ENCODE measurements at regions not wholly inside any gene's neighbourhood (a gene's known extent, or its start where the extent isn't known, plus 50 kb on each side); places are given as distances from the start of the nearest gene placed in this dataset.

DNA sequence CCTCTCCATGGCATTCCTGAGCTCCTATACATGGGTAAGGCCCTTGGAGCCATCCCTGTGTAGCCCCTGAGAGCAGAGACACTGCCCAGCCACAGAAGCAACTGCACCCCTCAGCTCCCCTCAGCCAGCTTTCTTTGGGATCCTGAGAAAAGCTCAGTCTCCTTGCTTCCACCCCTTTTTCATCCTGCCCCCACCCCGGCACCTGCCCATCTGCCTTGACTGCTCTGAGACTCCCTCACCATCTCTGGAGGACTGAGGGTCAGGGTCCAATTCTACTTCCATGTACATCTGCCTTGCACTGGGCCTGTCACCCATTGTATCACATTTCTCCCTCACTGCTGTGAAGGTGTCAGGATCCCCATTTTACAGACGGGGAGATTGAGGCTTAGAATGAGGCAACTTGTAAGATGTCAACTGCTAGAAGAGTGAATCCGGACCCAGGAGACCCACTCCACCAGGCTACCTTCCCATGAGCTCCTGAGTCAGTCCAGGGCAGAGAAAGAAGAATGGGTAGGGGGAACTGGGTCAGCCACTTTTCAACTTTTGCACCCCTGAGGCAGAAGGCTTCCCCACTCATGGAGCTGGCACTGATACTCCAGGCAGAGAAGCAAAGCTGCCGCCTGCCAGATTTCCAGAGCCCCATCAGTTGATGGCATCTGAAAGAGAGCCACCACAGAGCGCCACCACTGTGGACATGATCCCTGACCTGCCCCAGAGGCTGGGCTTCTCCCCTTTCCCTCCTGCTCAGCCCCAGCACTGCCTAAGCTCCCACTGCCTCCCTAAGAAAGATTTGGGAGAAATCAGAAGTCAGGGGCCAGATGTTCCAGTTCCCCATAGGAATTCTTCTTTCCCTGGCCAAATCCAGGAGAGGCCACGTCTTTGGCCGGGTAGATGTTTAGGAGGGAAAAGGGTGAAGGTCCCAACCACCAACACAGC, 135.4 kb downstream of the TMEM132E start:
- Mint-ChIP-seq H3K27me3 (peaks cover 6% of the 10 kb centered on the region), H3K4me3 (no peak overlapping the region), H3K36me3 (no peaks in the 10 kb centered on the region), H3K27ac (no peak overlapping the region), H3K9me3 (no peaks in the 10 kb centered on the region), H3K4me1 (no peaks in the 10 kb centered on the region)
- ATAC-seq (ENCODE audit: low read depth) (no peak), DNase-seq (no peak)
- POLR2A ChIA-PET: no interaction called here

DNA sequence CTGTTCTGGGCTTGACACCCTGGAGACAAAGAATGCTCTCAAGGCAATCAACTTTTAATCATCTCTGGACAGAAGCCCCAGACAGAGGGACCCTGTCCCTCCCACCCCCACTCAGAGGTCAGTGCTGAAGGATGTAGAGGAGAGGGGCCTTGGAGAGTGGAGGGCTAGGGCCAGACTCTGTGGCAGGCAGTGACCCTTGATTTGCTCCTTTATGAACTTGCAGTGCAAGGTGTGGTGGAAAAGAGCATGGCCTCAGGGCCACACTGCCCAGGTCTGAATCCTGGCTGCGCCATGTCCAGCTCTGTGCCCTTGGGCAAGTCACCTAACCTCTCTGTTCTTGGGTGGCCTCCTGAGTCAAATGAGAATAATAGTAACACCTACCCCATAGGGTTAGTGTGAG, 134.3 kb downstream of the TMEM132E start:
- POLR2A ChIA-PET: no interaction called here
- peaks cover 6% of the 10 kb centered on the region for H3K27me3 Mint-ChIP-seq
- no peak for ATAC-seq (ENCODE audit: low read depth)

DNA sequence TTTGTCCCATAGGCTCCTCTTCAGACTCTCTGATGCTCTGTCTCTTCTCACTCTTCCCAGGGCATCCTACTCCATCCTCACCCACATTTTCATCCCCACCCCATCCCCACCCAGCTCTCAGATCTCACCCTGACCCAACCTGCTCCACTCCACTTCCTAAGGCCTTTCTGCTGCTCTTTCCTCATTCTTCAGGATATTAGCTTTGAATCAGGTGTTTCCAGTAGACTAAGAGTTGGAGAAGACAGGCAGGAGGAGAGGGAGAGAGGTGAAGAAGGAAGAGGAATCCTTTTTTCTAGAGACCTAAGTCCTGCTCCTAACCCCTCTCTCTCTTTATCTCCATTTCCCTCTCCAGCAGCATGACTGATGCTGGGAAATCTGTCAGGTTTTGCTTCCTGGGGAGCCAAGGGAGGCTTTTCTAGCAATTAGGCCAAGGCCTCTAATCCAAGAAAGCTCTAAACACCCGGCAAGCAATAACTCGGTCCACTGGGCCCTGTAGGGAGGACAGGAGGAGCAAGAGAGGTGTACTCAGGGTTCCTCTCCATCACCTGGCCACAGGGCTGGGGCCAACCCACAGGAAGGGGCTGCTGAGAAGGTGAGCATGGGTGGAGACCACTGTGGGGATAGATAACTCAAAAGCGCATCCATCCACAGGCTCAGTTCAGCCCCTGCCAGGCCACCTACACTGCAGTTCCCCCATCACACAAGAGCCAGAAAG, 133.3 kb downstream of the TMEM132E start:
- Mint-ChIP-seq H3K4me1 (no peaks in the 10 kb centered on the region), H3K36me3 (no peaks in the 10 kb centered on the region), H3K27me3 (peaks cover 6% of the 10 kb centered on the region), H3K9me3 (no peaks in the 10 kb centered on the region), H3K27ac (no peak overlapping the region), H3K4me3 (no peak overlapping the region)
- POLR2A ChIA-PET: no interaction called here
- no peak for ATAC-seq (ENCODE audit: low read depth)
- DNase-seq: no peak

More for the DNA sequence above, 134.3 kb downstream of the TMEM132E start:
- H3K4me1 Mint-ChIP-seq: no peaks in the 10 kb centered on the region
- DNase-seq: no peak
- no peaks in the 10 kb centered on the region for H3K36me3 Mint-ChIP-seq
- no peak overlapping the region for H3K4me3 Mint-ChIP-seq
- no peaks in the 10 kb centered on the region for H3K9me3 Mint-ChIP-seq
- H3K27ac Mint-ChIP-seq: no peak overlapping the region

DNA sequence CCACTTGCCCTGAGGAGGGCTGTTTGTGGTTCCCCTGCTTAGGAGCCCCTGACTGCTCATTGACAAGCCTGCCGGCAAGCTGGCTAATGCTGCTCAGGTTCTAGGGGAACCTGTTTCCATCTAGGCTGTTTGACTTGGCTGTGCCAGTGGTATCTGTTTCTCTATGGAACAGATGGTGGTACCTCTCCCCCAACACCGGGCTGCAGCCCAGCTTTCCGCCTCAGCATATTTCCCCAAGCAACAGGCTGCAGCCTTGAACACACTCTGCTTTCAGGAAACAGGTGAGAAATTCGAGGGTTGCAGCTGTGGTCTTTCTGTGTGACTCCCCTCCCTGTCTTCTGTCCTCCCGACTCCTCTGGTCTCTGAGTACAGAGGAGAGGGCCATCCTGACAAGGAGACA, 132.3 kb downstream of the TMEM132E start:
- ATAC-seq (ENCODE audit: low read depth) (no peak), DNase-seq (no peak)
- POLR2A ChIA-PET: no interaction called here
- no peaks in the 10 kb centered on the region for H3K4me1 Mint-ChIP-seq
- H3K27ac Mint-ChIP-seq: no peak overlapping the region
- H3K4me3 Mint-ChIP-seq: no peak overlapping the region
- H3K27me3 Mint-ChIP-seq: peaks cover 6% of the 10 kb centered on the region
- H3K36me3 Mint-ChIP-seq: no peaks in the 10 kb centered on the region
- H3K9me3 Mint-ChIP-seq: no peaks in the 10 kb centered on the region

DNA sequence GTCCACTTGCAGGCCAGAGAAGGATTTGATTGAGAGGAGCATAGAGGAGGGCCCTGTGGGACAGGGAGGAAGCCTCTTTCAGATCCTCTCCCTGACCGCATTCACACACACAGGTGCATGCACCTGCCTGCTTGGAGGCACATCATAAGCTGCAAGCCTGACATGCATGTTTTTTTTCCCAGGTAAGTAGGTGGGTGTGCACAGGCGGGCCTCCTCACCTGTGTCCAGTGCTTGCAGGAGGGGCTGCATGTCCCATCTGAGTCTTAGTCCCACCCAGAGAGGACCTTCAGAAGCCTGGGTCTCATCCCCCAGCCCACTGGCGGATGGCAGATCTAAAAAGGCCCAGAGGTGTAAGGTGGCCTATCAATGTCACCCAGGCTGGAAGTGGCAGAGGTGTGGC, 130.8 kb downstream of the TMEM132E start:
- Mint-ChIP-seq H3K9me3 (no peaks in the 10 kb centered on the region), H3K36me3 (no peaks in the 10 kb centered on the region), H3K4me1 (no peaks in the 10 kb centered on the region), H3K4me3 (no peak overlapping the region), H3K27ac (no peak overlapping the region), H3K27me3 (peaks cover 8% of the 10 kb centered on the region)
- POLR2A ChIA-PET: interaction anchor here (0.6 kb wide), 1 partner anchor 952 kb away, joined by 3 read pairs; no protein-coding TSS in a partner anchor
- no peak for DNase-seq
- no peak for ATAC-seq (ENCODE audit: low read depth)

DNA sequence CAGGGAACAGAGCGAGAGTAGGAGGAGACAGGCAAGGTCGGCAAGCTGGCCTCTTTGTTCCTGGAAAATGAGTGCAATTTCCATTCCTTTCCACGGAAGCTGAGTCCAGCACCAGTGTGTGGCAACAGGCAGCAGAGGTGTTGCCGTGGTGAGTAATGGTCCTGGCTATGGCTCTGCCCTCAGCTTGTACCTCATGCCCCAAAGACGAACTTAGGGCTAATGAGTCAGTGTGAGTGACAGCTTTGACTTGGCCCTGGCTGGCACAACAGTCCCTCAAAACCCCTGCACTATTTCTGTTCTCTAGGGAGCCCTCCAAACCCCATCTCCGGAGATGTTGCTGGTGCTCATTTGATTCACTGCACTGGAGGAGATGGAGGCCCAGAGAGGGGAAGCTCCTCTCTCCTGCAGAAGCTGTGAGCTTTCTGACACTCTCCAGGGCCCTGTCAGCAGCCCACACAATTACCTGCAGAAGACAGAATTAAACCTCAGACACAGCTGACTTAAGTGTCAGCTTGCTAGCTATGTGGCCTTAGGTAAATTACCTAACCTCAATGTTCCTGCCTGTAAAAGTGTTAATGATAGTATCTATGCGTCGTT, 129.9 kb downstream of the TMEM132E start:
- Mint-ChIP-seq H3K27me3 (peaks cover 8% of the 10 kb centered on the region), H3K4me3 (no peak overlapping the region)

DNA sequence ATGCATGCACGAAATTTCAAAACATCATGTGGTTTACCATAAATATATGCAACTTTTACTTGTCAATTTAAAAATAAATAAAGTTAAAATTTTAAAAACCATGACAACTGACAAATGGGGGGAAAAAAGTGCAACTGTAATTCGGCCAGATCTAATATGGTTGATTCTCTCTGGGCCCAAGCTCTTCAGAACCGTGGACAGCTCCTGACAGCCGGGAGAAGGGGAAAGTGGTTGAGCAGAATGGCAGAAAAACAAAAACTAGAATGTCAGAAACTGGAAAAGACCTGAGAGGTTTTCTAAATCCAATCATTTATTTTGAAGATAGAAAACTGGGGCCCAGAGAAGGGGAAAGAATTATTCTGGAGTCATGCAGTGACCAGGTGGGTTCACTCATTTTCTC, 126.6 kb downstream of the TMEM132E start:
- no peaks in the 10 kb centered on the region for H3K4me1 Mint-ChIP-seq
- H3K27ac Mint-ChIP-seq: no peak overlapping the region
- H3K9me3 Mint-ChIP-seq: no peaks in the 10 kb centered on the region
- POLR2A ChIA-PET: no interaction called here
- H3K4me3 Mint-ChIP-seq: no peak overlapping the region
- DNase-seq (peak; percentile 40), ATAC-seq (ENCODE audit: low read depth) (no peak)
- no peaks in the 10 kb centered on the region for H3K36me3 Mint-ChIP-seq
- peaks cover 2% of the 10 kb centered on the region for H3K27me3 Mint-ChIP-seq

More for the DNA sequence above, 129.9 kb downstream of the TMEM132E start:
- Mint-ChIP-seq H3K36me3 (no peaks in the 10 kb centered on the region), H3K27ac (no peak overlapping the region), H3K9me3 (no peaks in the 10 kb centered on the region), H3K4me1 (no peaks in the 10 kb centered on the region)
- POLR2A ChIA-PET: no interaction called here
- DNase-seq: no peak
- no peak for ATAC-seq (ENCODE audit: low read depth)

DNA sequence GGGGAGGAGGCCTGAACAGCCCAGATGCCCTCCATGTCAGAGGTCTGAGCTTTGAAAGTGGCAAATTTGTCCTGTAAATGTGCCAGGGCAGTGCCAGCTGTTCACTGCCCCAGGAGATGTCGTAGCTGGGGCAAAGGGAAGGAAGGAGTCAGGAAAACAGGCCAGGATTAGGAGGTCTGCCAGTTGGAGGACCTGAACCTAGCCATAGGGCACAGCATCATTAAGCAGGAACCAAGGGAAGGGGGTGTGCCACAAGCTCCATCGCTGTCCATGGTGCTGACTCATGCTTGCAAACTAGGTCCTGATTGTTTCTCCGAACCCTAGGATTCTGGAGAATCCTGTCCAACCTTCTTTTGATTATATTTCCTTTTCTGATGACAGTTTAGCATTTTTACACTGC, 124.2 kb downstream of the TMEM132E start:
- POLR2A ChIA-PET: no interaction called here
- H3K27ac Mint-ChIP-seq: no peak overlapping the region
- H3K9me3 Mint-ChIP-seq: no peaks in the 10 kb centered on the region
- H3K4me1 Mint-ChIP-seq: no peaks in the 10 kb centered on the region
- DNase-seq (peak; percentile 44), ATAC-seq (ENCODE audit: low read depth) (no peak)
- H3K4me3 Mint-ChIP-seq: no peak overlapping the region
- peaks cover 2% of the 10 kb centered on the region for H3K27me3 Mint-ChIP-seq
- H3K36me3 Mint-ChIP-seq: no peaks in the 10 kb centered on the region

DNA sequence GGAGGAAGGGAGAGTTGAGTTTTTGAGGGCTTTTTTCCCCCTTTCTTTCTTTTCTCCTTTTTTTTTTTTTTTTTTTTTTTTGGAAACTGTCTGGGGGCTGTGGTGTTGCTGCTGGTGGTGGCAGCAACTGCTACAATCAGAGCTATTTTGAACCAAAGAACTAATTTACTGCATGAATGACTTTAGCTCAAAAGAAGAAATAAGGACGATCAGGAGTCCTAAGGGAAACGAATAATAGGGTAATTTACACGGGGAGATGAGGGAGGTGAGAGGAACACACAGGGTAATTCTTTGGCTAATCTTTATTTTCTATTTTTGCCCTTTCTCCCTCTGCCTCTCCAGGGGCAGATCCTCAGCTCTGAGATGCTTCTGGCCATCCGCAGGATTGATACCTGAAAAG, 119.8 kb downstream of the TMEM132E start:
- POLR2A ChIA-PET: no interaction called here
- Mint-ChIP-seq H3K9me3 (no peaks in the 10 kb centered on the region), H3K27me3 (peaks cover 9% of the 10 kb centered on the region), H3K4me3 (no peak overlapping the region), H3K36me3 (no peaks in the 10 kb centered on the region), H3K27ac (no peak overlapping the region), H3K4me1 (no peaks in the 10 kb centered on the region)
- ATAC-seq (ENCODE audit: low read depth) (no peak), DNase-seq (no peak)

DNA sequence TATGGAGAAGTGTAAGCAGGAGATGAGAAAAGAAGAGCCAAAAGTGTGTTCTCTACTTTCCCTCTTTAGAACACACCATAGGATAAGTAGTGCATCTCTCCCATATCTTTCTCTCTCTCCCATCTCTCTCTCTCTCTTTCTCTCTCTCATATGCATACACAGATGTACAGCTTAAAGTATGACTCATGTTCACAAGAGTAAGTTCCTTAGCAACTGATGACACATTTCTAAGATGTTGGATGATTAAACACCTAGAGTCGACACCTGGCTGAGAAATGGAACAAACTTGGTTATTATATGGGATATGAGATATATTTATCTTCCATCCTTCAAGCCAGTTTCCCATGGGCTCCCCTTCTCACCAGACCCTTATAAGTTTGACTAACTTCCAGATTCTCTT, 113.5 kb downstream of the TMEM132E start:
- POLR2A ChIA-PET: no interaction called here
- Mint-ChIP-seq H3K36me3 (no peaks in the 10 kb centered on the region), H3K27ac (no peak overlapping the region), H3K4me3 (no peak overlapping the region), H3K27me3 (peaks cover 33% of the 10 kb centered on the region), H3K9me3 (no peaks in the 10 kb centered on the region), H3K4me1 (no peaks in the 10 kb centered on the region)
- ATAC-seq (ENCODE audit: low read depth) (no peak), DNase-seq (no peak)

Measured in activated naive CD8-positive, alpha-beta T cell treated with anti-CD3 and anti-CD28 coated beads, Interleukin-2, amount 10 ng/mL, durations not matched to agents 7 days and 5 days (primary cell).